Non-pigmented ciliary epithelial cell (primary cell): ENCODE measurements at regions not wholly inside any gene's neighbourhood (a gene's known extent, or its start where the extent isn't known, plus 50 kb on each side); places are given as distances from the start of the nearest gene placed in this dataset.
"Not testable (repeated sequence)": the region's sequence is repeated elsewhere in the genome, so short reads cannot be mapped to it uniquely, and the experiment has no call there.

Experiments used
- DNase-seq: peaks from one replicate; pipeline ENCODE4 v3.0.0-alpha.2; 2010; ENCODE audit warnings: low read depth

- no peak for DNase-seq
Observed at GRCh38 chr2:16755442-16755841, 89.8 kb upstream of the CYRIA start.

GRCh38 chr2:16753025-16753424 is 87.4 kb upstream of the CYRIA start:
- not testable (repeated sequence) for DNase-seq

- DNase-seq: not testable (repeated sequence)
Observed at GRCh38 chr2:16750925-16751214, 85.2 kb upstream of the CYRIA start.

GRCh38 chr2:16750175-16750924 is 84.7 kb upstream of the CYRIA start:
- DNase-seq: no peak

GRCh38 chr2:16748511-16749266 is 83.1 kb upstream of the CYRIA start:
- not testable (repeated sequence) for DNase-seq

GRCh38 chr2:16747689-16748088 is 82.1 kb upstream of the CYRIA start:
- DNase-seq: no peak

GRCh38 chr2:16747257-16747656 is 81.6 kb upstream of the CYRIA start:
- no peak for DNase-seq

GRCh38 chr2:16746833-16747232 is 81.2 kb upstream of the CYRIA start:
- DNase-seq: no peak

- DNase-seq: no peak
Observed at GRCh38 chr2:16746329-16746728, 80.7 kb upstream of the CYRIA start.

GRCh38 chr2:16745466-16745865 is 79.8 kb upstream of the CYRIA start:
- no peak for DNase-seq

GRCh38 chr2:16744521-16744920 is 78.9 kb upstream of the CYRIA start:
- DNase-seq: no peak

GRCh38 chr2:16742026-16742425 is 76.4 kb upstream of the CYRIA start:
- DNase-seq: no peak

GRCh38 chr2:16741498-16741897 is 75.9 kb upstream of the CYRIA start:
- DNase-seq: no peak

- DNase-seq: no peak
Observed at GRCh38 chr2:16739778-16740581, 74.3 kb upstream of the CYRIA start.

- no peak for DNase-seq
Observed at GRCh38 chr2:16738361-16739225, 73.0 kb upstream of the CYRIA start.

GRCh38 chr2:16737812-16738211 is 72.2 kb upstream of the CYRIA start:
- DNase-seq: no peak

GRCh38 chr2:16736633-16737032 is 71.0 kb upstream of the CYRIA start:
- no peak for DNase-seq

- DNase-seq: no peak
Observed at GRCh38 chr2:16729335-16729734, 63.7 kb upstream of the CYRIA start.

GRCh38 chr2:16728351-16729136 is 62.9 kb upstream of the CYRIA start:
- DNase-seq: no peak

- not testable (repeated sequence) for DNase-seq
Observed at GRCh38 chr2:16727849-16728248, 62.2 kb upstream of the CYRIA start.

GRCh38 chr2:16727256-16727655 is 61.6 kb upstream of the CYRIA start:
- DNase-seq: no peak
